Erythroblast (primary cell): ENCODE measurements at regions not wholly inside any gene's neighbourhood (a gene's known extent, or its start where the extent isn't known, plus 50 kb on each side); places are given as distances from the start of the nearest gene placed in this dataset.

ENCODE experiments used
- GATA1 ChIP-seq: IDR thresholded peaks from 2 replicates; pipeline ENCODE4 v1.6.1; 2011; ENCODE audit warnings: low read depth, mild to moderate bottlenecking, control low read depth, low read length, moderate library complexity
- POLR2A ChIP-seq: IDR thresholded peaks from 2 replicates; pipeline ENCODE4 v1.6.1; 2011; ENCODE audit warnings: mild to moderate bottlenecking, low read length

GRCh38 chr3:26505399-26505798 is 117.2 kb upstream of the LRRC3B start:
- TF ChIP-seq POLR2A, result no peak
- TF ChIP-seq GATA1, result no peak
